ENCODE measurements at regions not wholly inside any gene's neighbourhood (a gene's known extent, or its start where the extent isn't known, plus 50 kb on each side); places are given as distances from the start of the nearest gene placed in this dataset.

DNA sequence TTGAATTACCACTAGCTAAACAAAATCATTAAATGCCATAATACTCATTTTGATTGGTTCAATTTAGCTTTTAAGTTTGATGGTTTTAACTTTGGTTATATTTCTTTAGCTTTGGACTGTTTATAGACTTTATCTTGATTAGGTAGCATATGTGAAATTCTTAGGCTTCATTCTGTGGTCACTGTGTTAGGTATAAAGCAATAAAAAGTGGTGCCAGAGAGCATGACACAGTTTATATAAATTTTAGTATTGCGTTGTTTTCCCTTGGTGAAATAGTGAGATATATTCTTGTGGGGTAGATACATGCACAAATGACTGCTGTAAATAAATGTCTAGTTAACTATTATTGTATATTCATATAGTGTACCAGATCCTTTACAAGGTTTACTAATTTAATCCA, 474.2 kb upstream of the GRID2 start:
- TF ChIP-seq, protein P1, sequence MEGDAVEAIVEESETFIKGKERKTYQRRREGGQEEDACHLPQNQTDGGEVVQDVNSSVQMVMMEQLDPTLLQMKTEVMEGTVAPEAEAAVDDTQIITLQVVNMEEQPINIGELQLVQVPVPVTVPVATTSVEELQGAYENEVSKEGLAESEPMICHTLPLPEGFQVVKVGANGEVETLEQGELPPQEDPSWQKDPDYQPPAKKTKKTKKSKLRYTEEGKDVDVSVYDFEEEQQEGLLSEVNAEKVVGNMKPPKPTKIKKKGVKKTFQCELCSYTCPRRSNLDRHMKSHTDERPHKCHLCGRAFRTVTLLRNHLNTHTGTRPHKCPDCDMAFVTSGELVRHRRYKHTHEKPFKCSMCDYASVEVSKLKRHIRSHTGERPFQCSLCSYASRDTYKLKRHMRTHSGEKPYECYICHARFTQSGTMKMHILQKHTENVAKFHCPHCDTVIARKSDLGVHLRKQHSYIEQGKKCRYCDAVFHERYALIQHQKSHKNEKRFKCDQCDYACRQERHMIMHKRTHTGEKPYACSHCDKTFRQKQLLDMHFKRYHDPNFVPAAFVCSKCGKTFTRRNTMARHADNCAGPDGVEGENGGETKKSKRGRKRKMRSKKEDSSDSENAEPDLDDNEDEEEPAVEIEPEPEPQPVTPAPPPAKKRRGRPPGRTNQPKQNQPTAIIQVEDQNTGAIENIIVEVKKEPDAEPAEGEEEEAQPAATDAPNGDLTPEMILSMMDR (conservative IDR thresholded peaks at IDR 0.05; ENCODE audit: control insufficient read depth, insufficient read depth, low read depth, low read length): no peak
- H3K4me3 ChIP-seq (ENCODE audit: control insufficient read depth, low read depth, low read length): no peak overlapping the region
- DNase-seq (ENCODE audit: low read depth): no peak

GRCh38 chr4:91830681-91831395, 472.9 kb upstream of the GRID2 start:
- DNase-seq (ENCODE audit: low read depth): no peak
- TF ChIP-seq, protein P1 (conservative IDR thresholded peaks at IDR 0.05; ENCODE audit: control insufficient read depth, insufficient read depth, low read depth, low read length): no peak

DNA sequence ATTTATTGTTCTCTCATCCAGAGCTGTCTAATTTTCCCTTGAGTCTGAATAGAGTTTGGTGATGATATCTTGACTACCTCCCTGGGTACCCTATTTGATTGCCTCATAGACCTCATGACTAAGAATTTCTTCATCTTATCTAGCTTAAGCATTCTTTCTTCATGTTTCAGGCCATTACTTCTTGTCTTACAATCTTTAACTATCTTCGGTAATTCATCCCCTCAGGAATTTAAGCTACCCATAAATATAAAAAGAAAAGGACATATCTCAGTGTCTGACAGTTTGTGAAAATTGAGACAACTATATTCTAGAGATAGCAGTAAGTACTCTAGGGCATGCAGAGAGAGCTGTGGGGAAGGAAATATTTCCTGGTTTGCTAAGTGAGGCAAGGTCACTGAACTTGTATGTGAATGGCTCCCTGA, 466.1 kb upstream of the GRID2 start:
- TF ChIP-seq, protein P1 (conservative IDR thresholded peaks at IDR 0.05; ENCODE audit: control insufficient read depth, insufficient read depth, low read depth, low read length): no peak
- no peak overlapping the region for H3K4me3 ChIP-seq (ENCODE audit: control insufficient read depth, low read depth, low read length)
- no peak for DNase-seq (ENCODE audit: low read depth)

More at GRCh38 chr4:91830681-91831395, 472.9 kb upstream of the GRID2 start:
- no peak overlapping the region for H3K4me3 ChIP-seq (ENCODE audit: control insufficient read depth, low read depth, low read length)

- TF ChIP-seq, protein P1 (conservative IDR thresholded peaks at IDR 0.05; ENCODE audit: control insufficient read depth, insufficient read depth, low read depth, low read length): no peak
- no peak overlapping the region for H3K4me3 ChIP-seq (ENCODE audit: control insufficient read depth, low read depth, low read length)
- no peak for DNase-seq (ENCODE audit: low read depth)
Measured at GRCh38 chr4:91838181-91838861, 465.4 kb upstream of the GRID2 start.

DNA sequence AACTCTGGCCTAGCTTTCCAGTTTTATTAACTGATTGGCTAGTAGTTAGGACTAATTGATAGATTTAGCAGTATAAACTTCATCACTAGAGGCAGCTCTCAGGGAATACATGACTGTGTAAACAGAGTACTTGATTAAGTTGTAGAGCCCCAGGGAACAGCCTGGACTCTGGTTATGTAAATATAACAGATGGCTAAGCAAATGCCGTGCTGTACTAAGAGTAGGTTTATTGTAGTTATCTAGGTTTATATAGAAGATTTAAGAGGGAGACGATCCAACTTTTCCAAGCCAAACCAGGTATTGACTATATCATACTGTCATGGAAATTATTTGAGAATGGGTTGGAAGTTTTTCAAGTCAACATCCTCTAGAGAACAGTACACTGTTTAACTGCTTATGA, 463.4 kb upstream of the GRID2 start:
- TF ChIP-seq, protein P1 (conservative IDR thresholded peaks at IDR 0.05; ENCODE audit: control insufficient read depth, insufficient read depth, low read depth, low read length): no peak
- DNase-seq (ENCODE audit: low read depth): no peak
- H3K4me3 ChIP-seq (ENCODE audit: control insufficient read depth, low read depth, low read length): no peak overlapping the region

DNA sequence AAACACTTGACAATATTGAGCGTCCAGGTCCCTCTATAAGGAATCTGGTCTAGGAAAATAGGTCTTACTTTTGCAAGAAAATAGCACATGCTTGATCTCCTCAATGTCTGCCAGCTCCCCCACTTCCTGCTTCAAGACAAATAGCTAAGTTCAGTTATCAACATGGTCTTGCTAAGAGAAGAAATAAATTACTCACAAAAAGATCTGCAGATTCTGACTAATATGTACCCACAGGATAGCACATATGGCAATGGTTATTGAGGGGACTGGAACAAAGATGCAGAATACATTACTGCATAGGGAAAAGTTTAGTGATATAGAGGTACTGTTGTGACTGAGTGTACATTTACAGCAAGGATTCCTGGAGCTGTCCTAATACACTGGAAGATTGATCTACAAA, 457.5 kb upstream of the GRID2 start:
- TF ChIP-seq, protein P1 (conservative IDR thresholded peaks at IDR 0.05; ENCODE audit: control insufficient read depth, insufficient read depth, low read depth, low read length): no peak

More for the DNA sequence above, 457.5 kb upstream of the GRID2 start:
- no peak overlapping the region for H3K4me3 ChIP-seq (ENCODE audit: control insufficient read depth, low read depth, low read length)
- DNase-seq (ENCODE audit: low read depth): no peak
